Endodermal cell (in vitro differentiated cells): ENCODE measurements at regions not wholly inside any gene's neighbourhood (a gene's known extent, or its start where the extent isn't known, plus 50 kb on each side); places are given as distances from the start of the nearest gene placed in this dataset.

Source experiments
- DNase-seq: peaks from one replicate; pipeline ENCODE4 v3.0.0-alpha.2; 2017
- H3K27ac ChIP-seq: 2 replicates; pipeline ENCODE4 v1.5.1; 2013; ENCODE audit warnings: mild to moderate bottlenecking, low read depth, low read length, moderate library complexity
- H3K27me3 ChIP-seq: 2 replicates; pipeline ENCODE4 v1.6.1; 2013; ENCODE audit warnings: mild to moderate bottlenecking, low read length, moderate library complexity; ENCODE audit not compliant: insufficient read depth, control insufficient read depth, poor library complexity, severe bottlenecking
- H3K36me3 ChIP-seq: 2 replicates; pipeline ENCODE4 v1.7.0; 2013; ENCODE audit warnings: mild to moderate bottlenecking, low read length, moderate library complexity; ENCODE audit not compliant: control insufficient read depth, insufficient read depth
- H3K4me1 ChIP-seq: one replicate; pipeline ENCODE4 v1.7.0; 2013; ENCODE audit warnings: low read length; ENCODE audit not compliant: control insufficient read depth, insufficient read depth
- H3K4me3 ChIP-seq: 2 replicates; pipeline ENCODE4 v1.5.1; 2013; ENCODE audit warnings: mild to moderate bottlenecking, low read length, moderate library complexity
- H3K9ac ChIP-seq: 2 replicates; pipeline ENCODE4 v1.6.1; 2013; ENCODE audit warnings: mild to moderate bottlenecking, low read length, moderate library complexity; ENCODE audit not compliant: poor library complexity, severe bottlenecking; ENCODE audit errors: extremely low read depth
- H3K9me3 ChIP-seq: 2 replicates; pipeline ENCODE4 v1.6.1; 2013; ENCODE audit warnings: mild to moderate bottlenecking, low read length, moderate library complexity; ENCODE audit not compliant: control insufficient read depth
- H3K27ac Mint-ChIP-seq: 2 replicates; pipeline ENCODE4 v1.8.0; 2020; ENCODE audit warnings: mixed read lengths
- H3K27me3 Mint-ChIP-seq: 2 replicates; pipeline ENCODE4 v1.8.0; 2021; ENCODE audit warnings: mild to moderate bottlenecking, mixed read lengths; ENCODE audit not compliant: insufficient read depth
- H3K36me3 Mint-ChIP-seq: 2 replicates; pipeline ENCODE4 v1.8.0; 2020; ENCODE audit warnings: low read depth, mixed read lengths
- H3K4me1 Mint-ChIP-seq: 2 replicates; pipeline ENCODE4 v1.8.0; 2020; ENCODE audit warnings: mixed read lengths
- H3K4me3 Mint-ChIP-seq: 2 replicates; pipeline ENCODE4 v1.8.0; 2020; ENCODE audit warnings: mild to moderate bottlenecking, moderate library complexity, mixed read lengths
- H3K9me3 Mint-ChIP-seq: 2 replicates; pipeline ENCODE4 v1.8.0; 2020; ENCODE audit warnings: mild to moderate bottlenecking, mixed read lengths
- CTCF ChIP-seq: fragments of 200-600 bp; sonication (generic); conservative IDR thresholded peaks from 2 replicates; pipeline ENCODE4 v1.5.0; 2021; ENCODE audit warnings: antibody characterized with exemption, mild to moderate bottlenecking
- WGBS, 2 experiments: methylation state at CpG; one replicate each; pipeline versions ENCODE4 v1.1.5 to v1.1.7; 2013; ENCODE audit warnings: missing lambda C conversion rate in 2 of 2, mixed read lengths in 1 of 2; ENCODE audit not compliant: insufficient coverage in 1 of 2, insufficient read length in 1 of 2; 5-methylcytosine and 5-hydroxymethylcytosine counted together

- Mint-ChIP-seq H3K4me1 (peaks cover 15% of the 10 kb centered on the region), H3K9me3 (no peaks in the 10 kb centered on the region), H3K36me3 (no peaks in the 10 kb centered on the region), H3K4me3 (no peak overlapping the region), H3K27me3 (peaks cover 14% of the 10 kb centered on the region), H3K27ac (no peak overlapping the region)
- no peak overlapping the region for H3K27ac ChIP-seq
- H3K4me3 ChIP-seq: no peak overlapping the region
- TF ChIP-seq CTCF: no peak
- H3K36me3 ChIP-seq: no peaks in the 10 kb centered on the region
- H3K4me1 ChIP-seq: peaks cover 3% of the 10 kb centered on the region
- H3K9ac ChIP-seq: no peak overlapping the region
- H3K27me3 ChIP-seq: peaks cover 6% of the 10 kb centered on the region
- no peak for DNase-seq
- WGBS, 2 experiments: 80 to 84% methylated on average over 5 to 6 of the region's 6 CpGs
- H3K9me3 ChIP-seq: peaks cover 8% of the 10 kb centered on the region
These were observed 337.6 kb upstream of the NPSR1 start for GRCh38 chr7:34320412-34320811.

GRCh38 chr7:34320926-34321661 lies 336.9 kb upstream of the NPSR1 start:
- DNase-seq: peak; percentile 91
- Mint-ChIP-seq H3K9me3 (no peaks in the 10 kb centered on the region), H3K4me3 (peak overlapping the region; percentile 43), H3K27ac (no peak overlapping the region), H3K4me1 (peaks cover 18% of the 10 kb centered on the region), H3K27me3 (peaks cover 14% of the 10 kb centered on the region), H3K36me3 (no peaks in the 10 kb centered on the region)
- Histone ChIP-seq H3K27me3 (peaks cover 6% of the 10 kb centered on the region), H3K9me3 (peaks cover 15% of the 10 kb centered on the region), H3K36me3 (no peaks in the 10 kb centered on the region), H3K27ac (no peak overlapping the region), H3K4me3 (no peak overlapping the region), H3K4me1 (peaks cover 3% of the 10 kb centered on the region), H3K9ac (no peak overlapping the region)
- WGBS, 2 experiments: 26 to 30% methylated on average over 11 to 27 of the region's 27 CpGs
- peak; percentile 98 for TF ChIP-seq CTCF

- Histone ChIP-seq H3K27ac (no peak overlapping the region), H3K4me1 (peaks cover 4% of the 10 kb centered on the region)
- H3K27me3 Mint-ChIP-seq: peaks cover 14% of the 10 kb centered on the region
These were observed 335.2 kb upstream of the NPSR1 start for GRCh38 chr7:34322841-34323240.

More at GRCh38 chr7:34322841-34323240, 335.2 kb upstream of the NPSR1 start:
- peaks cover 6% of the 10 kb centered on the region for H3K27me3 ChIP-seq
- peaks cover 18% of the 10 kb centered on the region for H3K4me1 Mint-ChIP-seq
- no peak overlapping the region for H3K4me3 Mint-ChIP-seq
- no peak for TF ChIP-seq CTCF
- DNase-seq: no peak
- H3K9me3 ChIP-seq: peaks cover 29% of the 10 kb centered on the region
- no peak overlapping the region for H3K4me3 ChIP-seq
- peaks cover 2% of the 10 kb centered on the region for H3K9me3 Mint-ChIP-seq
- no peaks in the 10 kb centered on the region for H3K36me3 Mint-ChIP-seq
- WGBS, 2 experiments: 79% methylated on average over 2 of the region's 2 CpGs; no CpG with 5 or more reads in 1 of the 2 experiments
- no peak overlapping the region for H3K27ac Mint-ChIP-seq
- no peak overlapping the region for H3K9ac ChIP-seq
- H3K36me3 ChIP-seq: no peaks in the 10 kb centered on the region
